HepG2 (cell line): ENCODE measurements at regions not wholly inside any gene's neighbourhood (a gene's known extent, or its start where the extent isn't known, plus 50 kb on each side); places are given as distances from the start of the nearest gene placed in this dataset.

Source experiments
- ARID4A ChIP-seq: sonication (generic); formaldehyde crosslinking; IDR thresholded peaks from 2 replicates; pipeline ENCODE4 v1.5.0; 2020; ENCODE audit warnings: mild to moderate bottlenecking, missing genetic modification reagents, borderline replicate concordance
- BCL6 ChIP-seq: IDR thresholded peaks from 2 replicates; pipeline ENCODE4 v1.6.1; 2016; ENCODE audit warnings: missing genetic modification reagents, missing compliant biosample characterization
- ELF1 ChIP-seq: sonication (generic); formaldehyde crosslinking; IDR thresholded peaks from 2 replicates; pipeline ENCODE4 v1.4.0; 2020; ENCODE audit warnings: missing genetic modification reagents
- HOXD1 ChIP-seq: sonication (generic); formaldehyde crosslinking; IDR thresholded peaks from 2 replicates; pipeline ENCODE4 v1.5.0; 2020; ENCODE audit warnings: missing genetic modification reagents
- MIER3 ChIP-seq: IDR thresholded peaks from 2 replicates; pipeline ENCODE4 v1.6.1; 2016; ENCODE audit warnings: missing compliant biosample characterization, borderline replicate concordance
- RCOR2 ChIP-seq: IDR thresholded peaks from 2 replicates; pipeline ENCODE4 v1.6.1; 2016; ENCODE audit warnings: missing biosample characterization, missing genetic modification reagents
- SMYD3 ChIP-seq: sonication (generic); formaldehyde crosslinking; IDR thresholded peaks from 2 replicates; pipeline ENCODE4 v1.8.1; 2023; ENCODE audit warnings: mild to moderate bottlenecking, missing genetic modification reagents
- SP1 ChIP-seq, 2 experiments: fragments of 450-650 bp in 1 of 2; sonication (generic) in 1 of 2; formaldehyde crosslinking in 1 of 2; IDR thresholded peaks; 2 replicates each; pipeline versions ENCODE4 v1.4.0 to v1.6.1; 2016 to 2020; ENCODE audit warnings: missing genetic modification reagents in 1 of 2
- TEAD3 ChIP-seq: optimal IDR thresholded peaks from 2 replicates; pipeline ENCODE3; 2016; ENCODE audit warnings: borderline replicate concordance
- TFAP4 ChIP-seq: sonication (generic); IDR thresholded peaks from 2 replicates; pipeline ENCODE4 v1.6.1; 2016; ENCODE audit warnings: low read depth, borderline replicate concordance
- ZNF564 ChIP-seq: sonication (generic); formaldehyde crosslinking; IDR thresholded peaks from 2 replicates; pipeline ENCODE4 v1.8.1; 2023; ENCODE audit warnings: mild to moderate bottlenecking, missing genetic modification reagents
- ZNF841 ChIP-seq: sonication (generic); formaldehyde crosslinking; IDR thresholded peaks from 2 replicates; pipeline ENCODE4 v1.8.1; 2023; ENCODE audit warnings: missing genetic modification reagents, borderline replicate concordance
- ZSCAN29 ChIP-seq: sonication (generic); formaldehyde crosslinking; conservative IDR thresholded peaks from 2 replicates; pipeline ENCODE4 v1.4.0; 2020; ENCODE audit warnings: mild to moderate bottlenecking, missing genetic modification reagents
- TF ChIP-seq, protein P1 (sequence below): sonication (generic); formaldehyde crosslinking; IDR thresholded peaks from 2 replicates; pipeline ENCODE4 v1.4.0; 2020; ENCODE audit warnings: mild to moderate bottlenecking, missing genetic modification reagents, borderline replicate concordance
- TF ChIP-seq, protein P2 (sequence below), 2 experiments: sonication (generic) in 1 of 2; formaldehyde crosslinking in 1 of 2; IDR thresholded peaks; 2 replicates each; pipeline versions ENCODE4 v1.4.0 to v1.6.1; 2018 to 2020; ENCODE audit warnings: missing genetic modification reagents in 2 of 2, borderline replicate concordance in 1 of 2, low read depth in 1 of 2, mild to moderate bottlenecking in 1 of 2, missing biosample characterization in 1 of 2

DNA sequence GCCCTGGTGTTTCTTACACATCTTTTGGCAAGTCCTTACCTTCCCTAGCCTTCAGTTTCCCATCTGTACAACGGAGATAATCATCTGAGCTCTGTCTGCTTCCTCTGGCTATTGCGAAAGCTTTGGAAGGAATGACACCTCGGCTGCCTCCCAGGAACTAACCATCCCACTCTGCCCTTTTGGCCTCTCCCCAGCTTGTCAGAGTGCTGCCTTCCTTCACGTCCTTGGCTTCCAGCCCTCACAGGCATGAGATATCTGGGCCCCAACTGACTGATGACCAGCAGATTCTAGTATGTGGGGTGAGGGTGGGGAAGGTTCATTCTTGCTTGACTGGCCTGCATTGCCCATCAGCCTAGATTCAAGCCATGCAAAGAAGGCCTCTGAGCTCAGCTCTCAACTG is 253.1 kb upstream of the FGGY start (continued):
- TF ChIP-seq, protein P1, sequence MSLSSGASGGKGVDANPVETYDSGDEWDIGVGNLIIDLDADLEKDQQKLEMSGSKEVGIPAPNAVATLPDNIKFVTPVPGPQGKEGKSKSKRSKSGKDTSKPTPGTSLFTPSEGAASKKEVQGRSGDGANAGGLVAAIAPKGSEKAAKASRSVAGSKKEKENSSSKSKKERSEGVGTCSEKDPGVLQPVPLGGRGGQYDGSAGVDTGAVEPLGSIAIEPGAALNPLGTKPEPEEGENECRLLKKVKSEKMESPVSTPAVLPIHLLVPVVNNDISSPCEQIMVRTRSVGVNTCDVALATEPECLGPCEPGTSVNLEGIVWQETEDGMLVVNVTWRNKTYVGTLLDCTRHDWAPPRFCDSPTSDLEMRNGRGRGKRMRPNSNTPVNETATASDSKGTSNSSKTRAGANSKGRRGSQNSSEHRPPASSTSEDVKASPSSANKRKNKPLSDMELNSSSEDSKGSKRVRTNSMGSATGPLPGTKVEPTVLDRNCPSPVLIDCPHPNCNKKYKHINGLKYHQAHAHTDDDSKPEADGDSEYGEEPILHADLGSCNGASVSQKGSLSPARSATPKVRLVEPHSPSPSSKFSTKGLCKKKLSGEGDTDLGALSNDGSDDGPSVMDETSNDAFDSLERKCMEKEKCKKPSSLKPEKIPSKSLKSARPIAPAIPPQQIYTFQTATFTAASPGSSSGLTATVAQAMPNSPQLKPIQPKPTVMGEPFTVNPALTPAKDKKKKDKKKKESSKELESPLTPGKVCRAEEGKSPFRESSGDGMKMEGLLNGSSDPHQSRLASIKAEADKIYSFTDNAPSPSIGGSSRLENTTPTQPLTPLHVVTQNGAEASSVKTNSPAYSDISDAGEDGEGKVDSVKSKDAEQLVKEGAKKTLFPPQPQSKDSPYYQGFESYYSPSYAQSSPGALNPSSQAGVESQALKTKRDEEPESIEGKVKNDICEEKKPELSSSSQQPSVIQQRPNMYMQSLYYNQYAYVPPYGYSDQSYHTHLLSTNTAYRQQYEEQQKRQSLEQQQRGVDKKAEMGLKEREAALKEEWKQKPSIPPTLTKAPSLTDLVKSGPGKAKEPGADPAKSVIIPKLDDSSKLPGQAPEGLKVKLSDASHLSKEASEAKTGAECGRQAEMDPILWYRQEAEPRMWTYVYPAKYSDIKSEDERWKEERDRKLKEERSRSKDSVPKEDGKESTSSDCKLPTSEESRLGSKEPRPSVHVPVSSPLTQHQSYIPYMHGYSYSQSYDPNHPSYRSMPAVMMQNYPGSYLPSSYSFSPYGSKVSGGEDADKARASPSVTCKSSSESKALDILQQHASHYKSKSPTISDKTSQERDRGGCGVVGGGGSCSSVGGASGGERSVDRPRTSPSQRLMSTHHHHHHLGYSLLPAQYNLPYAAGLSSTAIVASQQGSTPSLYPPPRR (CRISPR knock-in tag) = peak; percentile 90
- TF ChIP-seq BCL6 (peak; percentile 92), ZSCAN29 (CRISPR knock-in tag) (0 out of 2 replicates have a peak, but pooled peaks have one; percentile 34), RCOR2 (peak; percentile 81), SMYD3 (CRISPR knock-in tag) (peak; percentile 64; the same call in 1 of the 2 replicates), ZNF564 (CRISPR knock-in tag) (peak; percentile 53; the same call in 1 of the 2 replicates), MIER3 (peak; percentile 77; the same call in 1 of the 2 replicates), TEAD3 (CRISPR knock-in tag) (peak; percentile 90), SP1 (IDR thresholded peaks at IDR 0.05) (no peak), SP1 (CRISPR knock-in tag; IDR thresholded peaks at IDR 0.05) (no peak), ZNF841 (CRISPR knock-in tag) (0 out of 2 replicates have a peak, but pooled peaks have one; percentile 54), TFAP4 (peak; percentile 44; the same call in 1 of the 2 replicates), ARID4A (CRISPR knock-in tag) (0 out of 2 replicates have a peak, but pooled peaks have one; percentile 32), HOXD1 (CRISPR knock-in tag) (no peak), ELF1 (0 out of 2 replicates have a peak, but pooled peaks have one; percentile 24)
- TF ChIP-seq, protein P2, sequence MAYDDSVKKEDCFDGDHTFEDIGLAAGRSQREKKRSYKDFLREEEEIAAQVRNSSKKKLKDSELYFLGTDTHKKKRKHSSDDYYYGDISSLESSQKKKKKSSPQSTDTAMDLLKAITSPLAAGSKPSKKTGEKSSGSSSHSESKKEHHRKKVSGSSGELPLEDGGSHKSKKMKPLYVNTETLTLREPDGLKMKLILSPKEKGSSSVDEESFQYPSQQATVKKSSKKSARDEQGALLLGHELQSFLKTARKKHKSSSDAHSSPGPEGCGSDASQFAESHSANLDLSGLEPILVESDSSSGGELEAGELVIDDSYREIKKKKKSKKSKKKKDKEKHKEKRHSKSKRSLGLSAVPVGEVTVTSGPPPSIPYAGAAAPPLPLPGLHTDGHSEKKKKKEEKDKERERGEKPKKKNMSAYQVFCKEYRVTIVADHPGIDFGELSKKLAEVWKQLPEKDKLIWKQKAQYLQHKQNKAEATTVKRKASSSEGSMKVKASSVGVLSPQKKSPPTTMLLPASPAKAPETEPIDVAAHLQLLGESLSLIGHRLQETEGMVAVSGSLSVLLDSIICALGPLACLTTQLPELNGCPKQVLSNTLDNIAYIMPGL (CRISPR knock-in tag; IDR thresholded peaks at IDR 0.05; ENCODE audit: borderline replicate concordance in 1 of 2, low read depth in 1 of 2) = no peak
